ENCODE measurements at regions not wholly inside any gene's neighbourhood (a gene's known extent, or its start where the extent isn't known, plus 50 kb on each side); places are given as distances from the start of the nearest gene placed in this dataset.

GRCh38 chr19:30738047-30738446 lies 365.9 kb downstream of the ZNF536 start:
- H3K4me3 ChIP-seq (ENCODE audit: low read length), result no peak overlapping the region
- DNase-seq (ENCODE audit: low read depth), result no peak
- TF ChIP-seq, protein P1, sequence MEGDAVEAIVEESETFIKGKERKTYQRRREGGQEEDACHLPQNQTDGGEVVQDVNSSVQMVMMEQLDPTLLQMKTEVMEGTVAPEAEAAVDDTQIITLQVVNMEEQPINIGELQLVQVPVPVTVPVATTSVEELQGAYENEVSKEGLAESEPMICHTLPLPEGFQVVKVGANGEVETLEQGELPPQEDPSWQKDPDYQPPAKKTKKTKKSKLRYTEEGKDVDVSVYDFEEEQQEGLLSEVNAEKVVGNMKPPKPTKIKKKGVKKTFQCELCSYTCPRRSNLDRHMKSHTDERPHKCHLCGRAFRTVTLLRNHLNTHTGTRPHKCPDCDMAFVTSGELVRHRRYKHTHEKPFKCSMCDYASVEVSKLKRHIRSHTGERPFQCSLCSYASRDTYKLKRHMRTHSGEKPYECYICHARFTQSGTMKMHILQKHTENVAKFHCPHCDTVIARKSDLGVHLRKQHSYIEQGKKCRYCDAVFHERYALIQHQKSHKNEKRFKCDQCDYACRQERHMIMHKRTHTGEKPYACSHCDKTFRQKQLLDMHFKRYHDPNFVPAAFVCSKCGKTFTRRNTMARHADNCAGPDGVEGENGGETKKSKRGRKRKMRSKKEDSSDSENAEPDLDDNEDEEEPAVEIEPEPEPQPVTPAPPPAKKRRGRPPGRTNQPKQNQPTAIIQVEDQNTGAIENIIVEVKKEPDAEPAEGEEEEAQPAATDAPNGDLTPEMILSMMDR (conservative IDR thresholded peaks at IDR 0.05; ENCODE audit: low read depth, low read length), result no peak

DNA sequence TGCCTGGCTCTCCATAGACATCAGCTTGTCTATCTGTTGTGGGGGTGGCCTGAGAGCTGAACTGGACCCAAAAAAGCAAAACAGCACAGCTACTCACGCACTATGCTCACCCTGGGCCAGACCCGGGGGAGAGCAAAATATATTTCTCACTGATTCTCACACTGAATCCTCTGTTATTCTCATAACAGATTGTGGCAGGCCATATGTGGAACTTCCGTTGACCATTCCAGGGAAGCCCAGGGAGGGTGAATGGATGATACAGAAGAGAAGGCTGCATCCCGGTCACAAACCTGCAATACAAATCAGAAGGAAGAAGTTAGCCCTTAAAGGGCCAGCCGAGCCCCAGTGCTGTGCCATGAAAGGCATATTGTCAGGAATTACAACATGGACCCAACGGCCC lies 362.5 kb downstream of the ZNF536 start:
- no peak overlapping the region for H3K4me3 ChIP-seq (ENCODE audit: low read length)
- TF ChIP-seq, protein P1 (conservative IDR thresholded peaks at IDR 0.05; ENCODE audit: low read depth, low read length), result no peak
- no peak for DNase-seq (ENCODE audit: low read depth)

DNA sequence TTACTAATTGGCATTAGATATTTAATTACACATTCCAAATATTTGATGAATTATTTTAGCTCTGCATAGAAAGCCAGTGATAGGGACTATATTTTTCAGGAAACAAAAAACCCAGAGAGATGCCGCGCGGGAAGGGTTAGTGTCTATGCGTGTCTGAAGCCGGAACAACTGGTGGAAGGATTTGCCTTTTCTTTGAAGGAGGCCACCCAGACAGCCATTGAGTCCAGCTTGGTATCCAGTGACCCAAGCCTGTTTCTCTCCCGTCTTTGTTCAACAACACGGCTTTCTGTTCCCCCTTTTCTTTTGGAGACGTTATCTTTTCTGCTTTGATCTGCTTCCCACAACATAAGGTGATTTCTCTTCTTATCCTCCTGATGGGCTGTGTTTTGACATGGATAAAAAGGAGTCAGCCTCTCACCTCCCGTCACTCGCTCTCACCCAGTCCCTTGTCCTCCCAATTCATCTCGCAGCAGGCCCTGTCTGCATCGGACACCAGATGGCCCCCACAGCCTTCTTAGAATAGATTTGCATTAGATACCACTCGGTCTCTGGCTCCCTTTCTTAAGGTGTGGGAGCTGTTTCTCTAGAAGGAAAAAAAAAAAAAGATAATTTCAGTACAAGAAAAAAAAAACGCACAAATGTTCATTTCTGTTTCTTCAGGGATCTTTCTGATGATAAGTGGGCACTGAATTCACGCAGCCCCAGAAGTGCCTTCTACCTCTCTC lies 361.8 kb downstream of the ZNF536 start:
- no peak for DNase-seq (ENCODE audit: low read depth)
- TF ChIP-seq, protein P1 (conservative IDR thresholded peaks at IDR 0.05; ENCODE audit: low read depth, low read length), result no peak
- no peak overlapping the region for H3K4me3 ChIP-seq (ENCODE audit: low read length)

GRCh38 chr19:30731591-30731990 lies 359.4 kb downstream of the ZNF536 start:
- TF ChIP-seq, protein P1 (conservative IDR thresholded peaks at IDR 0.05; ENCODE audit: low read depth, low read length), result no peak
- no peak for DNase-seq (ENCODE audit: low read depth)
- H3K4me3 ChIP-seq (ENCODE audit: low read length), result no peak overlapping the region

DNA sequence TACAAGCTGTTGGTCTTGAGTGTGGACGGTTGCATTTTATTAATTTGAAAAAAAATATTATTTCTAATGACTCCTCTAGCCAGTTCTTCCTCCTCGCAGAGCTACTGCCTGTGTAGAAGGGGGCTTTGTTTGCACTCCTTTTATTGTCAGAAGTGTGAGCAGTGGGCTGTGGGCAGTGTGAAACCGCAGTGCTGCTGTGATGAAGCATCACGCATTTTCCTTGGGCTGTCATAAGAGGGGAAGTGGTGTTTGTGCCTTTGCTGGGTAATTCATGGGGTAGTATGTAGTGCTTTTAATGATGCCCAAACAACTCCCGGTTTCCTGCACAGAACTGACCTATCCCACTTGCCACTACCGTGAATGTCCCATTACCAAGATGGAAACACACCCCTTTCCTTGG lies 357.3 kb downstream of the ZNF536 start:
- no peak overlapping the region for H3K4me3 ChIP-seq (ENCODE audit: low read length)
- TF ChIP-seq, protein P1 (conservative IDR thresholded peaks at IDR 0.05; ENCODE audit: low read depth, low read length), result no peak
- no peak for DNase-seq (ENCODE audit: low read depth)

GRCh38 chr19:30722761-30723160 lies 350.6 kb downstream of the ZNF536 start:
- no peak overlapping the region for H3K4me3 ChIP-seq (ENCODE audit: low read length)
- TF ChIP-seq, protein P1 (conservative IDR thresholded peaks at IDR 0.05; ENCODE audit: low read depth, low read length), result no peak

GRCh38 chr19:30722186-30722585 lies 350.0 kb downstream of the ZNF536 start:
- H3K4me3 ChIP-seq (ENCODE audit: low read length), result no peak overlapping the region
- DNase-seq (ENCODE audit: low read depth), result no peak
- TF ChIP-seq, protein P1 (conservative IDR thresholded peaks at IDR 0.05; ENCODE audit: low read depth, low read length), result no peak

More at GRCh38 chr19:30722761-30723160, 350.6 kb downstream of the ZNF536 start:
- DNase-seq (ENCODE audit: low read depth), result no peak
